HL-60 (cell line): ENCODE measurements at regions not wholly inside any gene's neighbourhood (a gene's known extent, or its start where the extent isn't known, plus 50 kb on each side); places are given as distances from the start of the nearest gene placed in this dataset.

Experiments used
- CTCF ChIP-seq: IDR thresholded peaks from one replicate; pipeline ENCODE4 v1.5.1; 2011; ENCODE audit warnings: low read length, control low read depth, inconsistent platforms; ENCODE audit not compliant: insufficient read depth
- POLR2AphosphoS5 ChIP-seq: IDR thresholded peaks from 2 replicates; pipeline ENCODE4 v1.6.1; 2012; ENCODE audit warnings: low read depth
- REST ChIP-seq: IDR thresholded peaks from 2 replicates; pipeline ENCODE4 v1.6.1; 2012; ENCODE audit warnings: low read depth; ENCODE audit not compliant: insufficient replicate concordance

- TF ChIP-seq CTCF (no peak), POLR2AphosphoS5 (no peak), REST (no peak)
These were observed 58.7 kb upstream of the CHST1 start for GRCh38 chr11:45724153-45724552.
